HG03103 (cell line): ENCODE measurements at regions not wholly inside any gene's neighbourhood (a gene's known extent, or its start where the extent isn't known, plus 50 kb on each side); places are given as distances from the start of the nearest gene placed in this dataset.

ENCODE experiments used
- ATAC-seq: cut with Tn5 transposase; IDR thresholded peaks from one replicate; pipeline ENCODE4 v1.9.1; 2021; ENCODE audit warnings: low read depth; ENCODE audit not compliant: unreplicated experiment

DNA sequence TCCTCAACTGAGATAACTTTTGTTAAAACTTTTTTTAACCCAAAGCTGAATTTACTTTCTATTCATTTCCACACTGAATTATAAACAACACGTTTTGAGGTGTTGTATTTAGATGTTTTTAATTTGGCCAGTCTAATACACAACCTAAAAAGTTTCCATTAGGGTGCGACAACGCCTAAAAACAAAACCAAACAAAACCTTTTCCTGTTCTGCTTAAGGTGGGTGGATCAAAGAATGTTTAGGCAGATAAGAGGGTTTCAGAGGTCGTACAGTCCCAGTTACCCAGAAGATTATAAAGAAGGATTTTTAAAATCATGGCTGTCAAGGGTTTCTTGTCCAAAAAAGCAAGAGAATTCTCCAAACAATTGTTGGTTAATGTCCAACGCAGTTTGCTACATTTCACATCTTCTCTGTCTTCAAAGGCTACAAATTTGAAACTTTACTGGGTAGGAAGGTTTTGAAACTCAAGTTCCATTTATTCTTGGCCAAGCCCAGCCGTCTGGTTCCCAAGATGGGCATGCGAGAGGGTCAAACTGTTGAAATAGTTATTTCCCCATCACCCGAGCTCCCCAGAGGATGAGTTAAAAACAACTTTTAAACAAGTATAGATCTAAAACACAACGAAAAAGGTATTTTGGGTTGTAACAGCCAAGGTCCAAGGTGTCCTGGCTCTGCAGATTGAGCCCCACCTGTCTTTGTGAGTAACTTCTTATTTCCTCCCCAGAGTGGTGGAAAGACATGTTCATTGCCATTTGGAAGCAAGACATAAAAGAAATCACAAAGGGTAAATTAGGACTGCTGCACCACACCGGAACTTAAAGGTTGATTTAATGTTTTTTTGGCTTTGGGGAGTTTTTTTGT is 122.8 kb upstream of the MAP3K1 start:
- ATAC-seq = peak; percentile 45

DNA sequence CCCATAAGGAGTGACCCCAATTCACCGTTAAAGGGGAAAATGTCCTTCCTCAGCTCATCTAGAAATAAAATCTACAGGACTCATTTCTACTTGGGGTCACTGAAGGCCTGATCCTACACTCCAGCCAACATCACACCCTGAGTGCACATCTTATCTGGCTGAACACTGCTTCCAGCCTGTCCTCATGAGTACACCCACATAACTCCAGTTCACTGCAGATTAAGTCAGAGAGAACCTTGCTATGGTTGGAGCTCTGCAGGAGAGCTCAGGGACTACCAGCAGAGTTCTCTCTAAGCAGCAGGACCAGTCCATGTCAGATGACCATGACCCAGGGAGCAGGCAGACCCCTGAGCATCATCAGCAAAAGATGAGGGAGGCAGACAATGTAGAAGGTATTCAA is 126.9 kb upstream of the MAP3K1 start:
- no peak for ATAC-seq

DNA sequence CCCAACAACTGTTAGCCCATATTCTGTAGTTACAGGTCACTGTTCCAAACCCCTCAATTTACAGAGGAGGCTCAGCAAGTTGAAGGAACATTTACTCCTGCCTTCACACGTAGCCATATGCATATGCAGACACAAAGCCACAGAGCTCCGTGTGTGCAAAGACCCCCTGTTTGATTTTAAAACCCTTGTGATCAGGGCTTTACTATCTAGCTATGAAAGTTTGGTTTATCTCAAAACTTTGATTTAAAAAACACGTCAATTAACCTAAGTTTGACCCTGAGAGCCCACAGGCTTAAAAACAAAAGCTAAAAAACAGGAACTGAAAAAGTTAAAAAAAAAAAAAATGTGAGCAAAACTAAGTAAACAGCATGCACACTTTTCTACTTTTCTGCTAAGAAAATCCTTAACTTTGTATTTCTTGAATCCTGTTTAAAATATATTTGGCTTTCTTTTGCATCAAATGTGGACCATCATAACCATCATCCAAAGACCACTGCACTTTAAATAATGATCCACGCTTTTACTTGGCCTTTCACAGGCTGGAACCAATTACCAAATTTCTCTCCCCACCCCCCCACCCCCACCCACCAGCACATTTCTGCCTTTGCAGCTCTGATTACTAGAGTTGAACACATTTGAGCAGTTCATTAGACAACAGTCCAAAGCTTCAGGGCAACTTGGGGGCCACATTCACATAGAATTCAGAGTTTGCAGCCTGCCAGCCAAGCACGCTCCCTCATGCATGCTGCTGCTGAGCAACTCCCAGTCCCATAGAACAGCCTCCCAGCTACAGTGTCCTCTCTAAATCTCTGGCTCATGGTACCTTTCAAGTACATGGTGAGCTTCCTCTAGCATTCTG is 128.8 kb upstream of the MAP3K1 start:
- ATAC-seq = peak; percentile 47

DNA sequence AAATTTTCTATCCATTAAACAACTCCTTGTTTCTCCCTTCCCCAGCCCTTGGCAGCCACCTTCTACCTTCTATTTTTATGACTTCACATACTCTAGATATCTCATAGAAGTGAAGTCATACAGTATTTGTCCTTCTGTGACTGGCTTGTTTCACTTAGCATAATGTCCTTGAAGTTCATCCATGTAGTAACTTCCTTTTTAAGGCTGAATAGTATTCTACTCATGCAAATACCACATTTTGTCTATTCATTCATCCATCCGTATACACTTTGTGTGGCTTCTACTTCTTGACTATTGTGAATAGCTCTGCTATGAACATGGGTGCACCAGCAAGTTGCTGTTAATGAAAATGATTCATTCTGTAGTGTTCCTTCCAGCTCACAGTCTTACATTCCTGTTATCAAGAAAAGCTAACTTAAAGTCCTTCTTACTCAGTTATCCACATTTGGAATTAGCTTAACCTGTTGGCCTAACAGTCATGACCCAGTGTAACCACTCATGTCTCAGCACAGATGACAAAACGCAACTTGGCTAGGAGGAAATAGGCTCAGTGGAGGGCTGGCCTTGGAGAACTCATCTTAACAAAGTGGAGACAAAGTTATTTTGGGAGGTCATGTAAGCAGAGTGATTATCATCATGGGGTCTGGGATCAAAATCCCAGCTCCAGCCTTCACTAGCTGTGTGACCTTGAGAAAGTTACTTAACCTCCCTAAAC is 129.7 kb upstream of the MAP3K1 start:
- ATAC-seq = no peak

DNA sequence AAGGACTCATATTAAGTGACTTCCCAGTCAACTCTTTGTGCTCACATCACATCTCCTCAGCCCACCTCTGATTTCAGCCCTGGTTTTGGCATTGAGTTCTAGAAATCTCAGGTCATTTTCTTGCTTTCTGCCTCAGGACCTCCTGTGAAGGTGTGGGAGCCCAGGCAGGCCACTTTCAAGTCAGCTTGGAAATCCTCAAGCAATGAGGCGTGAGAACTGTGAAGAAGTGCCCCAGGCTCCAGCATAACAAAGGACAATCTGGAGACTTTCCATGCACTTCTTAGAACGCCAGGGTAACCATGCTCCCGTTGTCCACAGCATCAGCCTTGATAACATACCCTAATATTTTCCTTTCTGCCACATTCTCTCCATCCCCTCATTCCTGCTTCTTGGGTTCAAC is 131.2 kb upstream of the MAP3K1 start:
- ATAC-seq = no peak

DNA sequence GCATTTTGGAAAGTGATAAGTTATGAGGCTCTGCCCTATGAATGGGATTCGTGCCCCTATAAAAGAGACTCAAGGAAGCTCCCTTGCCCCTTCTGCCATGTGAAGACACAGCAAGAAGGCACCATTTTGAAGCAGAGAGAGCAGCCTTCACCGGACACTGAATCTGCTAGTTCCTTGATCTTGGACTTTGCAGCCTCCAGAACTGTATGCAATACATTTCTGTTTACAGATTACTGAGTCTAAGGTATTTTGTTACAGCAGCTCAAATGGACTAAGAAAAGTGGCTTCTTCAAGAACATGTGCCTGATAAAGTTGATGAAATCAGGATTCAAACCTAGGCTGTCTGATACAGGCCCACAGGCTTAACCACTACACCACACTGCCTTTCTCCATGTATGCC is 131.6 kb upstream of the MAP3K1 start:
- ATAC-seq = no peak

DNA sequence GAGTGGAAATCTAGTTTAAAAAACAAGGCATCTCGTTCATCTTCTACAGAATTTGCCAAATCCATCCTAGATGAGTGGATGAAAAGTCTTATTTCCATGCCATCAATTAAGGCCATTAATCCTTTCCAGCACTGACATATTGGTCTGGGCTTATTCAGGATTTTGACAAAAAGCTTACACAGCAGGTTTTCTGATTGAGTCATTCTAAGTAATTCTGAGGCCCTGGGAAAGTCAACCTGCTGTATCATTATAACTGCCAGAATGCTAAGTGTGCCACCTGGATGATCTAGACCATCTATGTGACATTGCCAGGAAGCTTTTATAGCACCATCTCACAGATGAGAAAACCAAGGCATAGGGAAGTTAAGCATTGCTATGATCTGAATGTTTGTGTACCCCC is 132.1 kb upstream of the MAP3K1 start:
- ATAC-seq = no peak

- ATAC-seq = no peak
These were observed 134.0 kb upstream of the MAP3K1 start for GRCh38 chr5:56681346-56681745.

DNA sequence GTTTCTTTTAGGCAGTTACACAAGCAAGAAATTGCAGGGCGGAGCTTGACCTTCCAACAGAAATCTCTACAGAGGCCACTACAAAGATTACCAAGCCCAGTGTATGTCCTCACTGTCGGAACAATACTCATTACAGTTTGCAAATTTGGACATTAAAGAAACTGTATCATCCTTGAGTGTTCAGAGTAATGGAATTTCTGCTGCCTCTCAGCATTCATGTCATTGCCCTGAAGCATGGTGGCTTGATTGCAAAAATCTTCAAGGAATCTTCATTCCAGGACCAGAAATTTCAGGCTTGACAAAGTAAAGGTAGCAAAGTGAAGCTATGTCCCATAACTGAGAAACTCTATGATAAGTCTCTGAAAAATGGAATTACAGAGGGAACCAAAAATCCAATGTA is 134.6 kb upstream of the MAP3K1 start:
- ATAC-seq = no peak

GRCh38 chr5:56677690-56678305 is 137.6 kb upstream of the MAP3K1 start:
- ATAC-seq = no peak

DNA sequence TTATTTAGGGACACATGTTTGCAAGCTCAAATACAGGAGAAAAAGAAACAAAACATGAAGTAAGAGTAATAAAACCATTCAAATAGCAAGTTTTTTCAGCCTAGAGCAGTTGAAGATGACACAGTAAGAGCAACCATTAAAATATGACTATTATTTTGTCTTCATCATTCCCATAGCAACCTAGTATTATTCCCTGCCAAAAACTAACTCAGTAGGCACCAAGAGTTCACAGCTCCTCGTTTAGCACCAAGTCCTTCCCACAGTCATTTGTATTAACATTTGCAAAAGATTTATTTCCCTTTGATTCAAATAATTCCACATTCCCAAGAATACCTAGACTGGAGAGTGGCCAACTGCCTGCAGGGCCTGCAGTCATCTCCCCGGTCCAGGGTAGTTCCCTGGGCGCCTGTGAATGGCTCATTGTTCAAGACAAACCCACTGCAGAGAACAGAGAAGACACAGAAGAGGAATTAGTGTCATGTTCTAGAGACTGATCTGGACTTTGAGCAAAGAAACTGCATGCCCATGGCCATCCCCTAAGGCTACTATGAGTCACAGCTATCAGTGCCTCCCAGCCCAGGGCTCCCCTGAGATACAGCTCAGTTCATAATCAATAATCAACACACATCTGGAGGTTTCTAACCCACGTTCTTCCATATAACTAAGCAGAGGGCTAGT is 139.1 kb upstream of the MAP3K1 start:
- no peak for ATAC-seq

DNA sequence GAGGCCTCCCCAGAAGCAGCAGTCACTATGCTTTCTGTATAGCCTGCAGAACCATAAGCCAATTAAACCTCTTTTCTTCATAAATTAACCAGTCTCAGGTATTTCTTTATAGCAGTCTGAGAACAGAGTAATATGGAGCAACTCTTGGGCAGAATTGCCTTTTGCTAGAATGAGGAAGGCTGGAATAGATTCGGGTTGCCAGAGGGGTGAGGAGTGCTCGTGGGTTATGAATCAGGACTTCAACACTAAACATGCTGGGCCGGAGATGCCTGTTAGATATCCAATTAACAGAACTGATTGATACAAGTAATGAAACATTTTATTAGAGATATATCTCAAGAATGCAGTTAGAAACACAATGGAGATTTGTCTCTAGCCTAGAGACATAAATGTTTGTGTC is 140.9 kb upstream of the MAP3K1 start:
- ATAC-seq = no peak

DNA sequence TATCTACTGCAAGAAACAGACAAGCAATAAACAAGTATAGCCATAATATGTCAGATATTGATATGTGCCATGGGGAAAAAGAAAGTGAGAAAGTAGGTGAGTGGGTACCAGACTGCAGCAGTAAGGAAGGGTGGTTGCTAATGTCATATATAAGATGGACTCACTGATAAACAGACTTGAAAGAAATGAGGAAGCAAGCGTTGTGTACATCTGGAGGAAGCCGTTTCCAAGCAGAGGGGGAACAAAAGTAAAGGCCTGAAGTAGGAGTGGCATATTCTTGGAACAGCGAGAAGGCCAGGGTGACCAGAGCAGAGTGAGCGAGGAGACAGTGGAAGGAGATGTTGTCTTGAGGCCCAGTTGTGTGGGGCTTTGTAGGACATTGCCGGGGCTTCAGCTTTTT is 142.2 kb upstream of the MAP3K1 start:
- ATAC-seq = no peak

DNA sequence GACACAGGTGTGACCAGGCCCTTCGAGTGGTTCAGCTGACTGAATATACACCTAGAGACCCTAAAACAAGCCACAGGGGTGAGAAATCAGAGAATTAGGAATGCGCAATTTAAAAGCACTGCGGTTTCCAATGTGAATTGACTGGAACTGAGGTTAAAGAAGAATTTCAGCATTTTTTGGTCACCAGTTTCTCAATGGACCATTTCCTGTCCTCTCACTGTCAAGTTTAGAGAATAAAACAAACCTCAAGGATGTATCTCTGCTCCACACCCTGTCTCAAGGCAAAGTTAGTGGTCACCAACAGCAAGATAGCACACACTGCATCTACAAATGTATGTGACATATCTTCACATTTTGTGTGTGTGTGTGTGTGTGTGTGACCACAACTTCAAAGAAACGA is 143.8 kb upstream of the MAP3K1 start:
- ATAC-seq = no peak

GRCh38 chr5:56670916-56671315 is 144.4 kb upstream of the MAP3K1 start:
- no peak for ATAC-seq

DNA sequence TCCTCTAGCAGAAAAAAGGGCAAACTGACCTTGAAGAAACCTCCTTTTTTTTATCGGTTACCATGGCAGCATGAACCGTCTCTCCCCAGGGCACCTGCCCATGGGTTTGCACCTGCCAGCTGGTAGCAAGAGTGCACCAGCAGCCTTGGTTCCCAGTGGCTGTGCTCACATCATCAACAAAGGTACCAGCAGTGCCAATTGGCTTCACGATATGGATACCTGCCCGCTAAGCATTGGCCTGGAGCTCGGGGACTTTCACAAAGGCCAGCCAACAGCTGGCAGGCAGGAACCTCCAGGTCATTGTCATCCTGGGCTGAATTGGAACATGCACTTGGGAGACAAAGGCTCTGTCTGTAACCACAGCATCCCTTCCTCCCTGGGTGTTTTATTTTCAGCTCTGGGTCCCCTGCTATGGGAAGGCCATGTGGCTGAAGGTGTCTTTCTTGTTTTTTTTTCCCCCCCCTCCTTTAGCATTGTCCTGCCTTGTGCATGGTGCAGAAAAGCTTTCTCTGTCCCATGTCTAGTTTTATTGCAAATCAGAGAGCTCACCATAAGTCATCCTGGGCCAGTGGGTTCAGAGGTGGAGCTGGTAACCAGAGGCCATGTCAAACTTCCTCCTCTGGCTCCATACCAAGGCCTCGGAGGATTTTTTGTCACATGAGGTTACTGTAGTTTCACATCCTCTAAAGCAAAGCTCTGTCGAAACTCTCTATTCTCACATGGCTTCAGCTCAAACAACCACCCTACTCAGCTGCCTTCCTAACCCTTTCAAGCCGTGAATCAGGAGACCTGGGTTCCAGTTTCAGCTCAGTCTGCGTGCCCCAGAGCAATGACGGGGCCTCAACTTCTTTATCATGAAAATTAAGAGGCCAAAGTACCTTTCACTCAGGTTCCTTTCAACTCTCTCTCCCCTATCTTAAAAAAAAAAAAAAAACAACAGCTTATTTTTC is 145.5 kb upstream of the MAP3K1 start:
- ATAC-seq = peak; percentile 97

DNA sequence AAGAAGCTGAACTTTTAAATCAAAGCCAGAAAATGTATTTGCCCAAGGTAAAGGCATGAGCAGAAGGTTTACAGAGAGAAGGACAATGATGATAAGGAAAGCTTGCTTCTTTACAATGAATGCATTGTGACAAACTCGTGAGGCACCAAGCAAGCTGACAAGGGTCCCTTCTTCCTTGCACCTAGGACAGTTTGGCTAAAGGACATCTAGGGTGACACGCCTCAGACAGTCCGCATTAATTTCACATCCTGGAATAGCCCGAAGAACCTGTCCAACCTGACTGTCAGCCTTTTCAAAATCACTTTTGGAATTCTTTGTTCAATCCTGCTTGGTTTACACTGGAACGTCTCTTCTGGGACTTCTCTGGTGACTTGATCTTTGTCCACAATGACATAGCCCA is 146.4 kb upstream of the MAP3K1 start:
- no peak for ATAC-seq

DNA sequence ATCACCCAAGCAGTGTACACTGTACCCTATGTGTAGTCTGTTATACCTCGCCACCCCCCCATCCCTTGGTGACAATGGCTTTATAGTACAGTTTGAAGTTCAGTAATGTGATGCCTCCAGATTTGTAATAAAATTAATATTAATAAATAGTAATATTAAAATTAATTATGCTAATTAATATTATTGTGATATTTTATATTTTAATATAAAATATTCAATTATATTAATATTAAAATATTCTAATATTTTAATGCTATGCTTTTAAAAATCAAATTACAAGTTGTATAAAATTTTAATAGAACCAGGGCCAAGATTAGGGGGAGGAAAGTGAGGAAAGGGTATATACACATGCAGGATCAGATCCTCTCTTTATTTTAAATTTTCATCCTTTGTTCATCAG is 147.7 kb upstream of the MAP3K1 start:
- no peak for ATAC-seq

GRCh38 chr5:56666901-56667300 is 148.4 kb upstream of the MAP3K1 start:
- ATAC-seq = no peak
